KMS-11 (cell line): ENCODE measurements at regions not wholly inside any gene's neighbourhood (a gene's known extent, or its start where the extent isn't known, plus 50 kb on each side); places are given as distances from the start of the nearest gene placed in this dataset.

Experiments used
- H2AFZ ChIP-seq: fragments of 200-600 bp; sonication (generic); 2 replicates; pipeline ENCODE4 v1.6.1; 2016; ENCODE audit warnings: antibody characterized with exemption, mixed run types, low read depth
- H3K27ac ChIP-seq: fragments of 200-600 bp; sonication (generic); 2 replicates; pipeline ENCODE4 v1.6.1; 2016; ENCODE audit warnings: mild to moderate bottlenecking, mixed run types
- H3K27me3 ChIP-seq: fragments of 200-600 bp; sonication (generic); 2 replicates; pipeline ENCODE4 v1.6.1; 2017; ENCODE audit warnings: mild to moderate bottlenecking, low read depth, mixed run types, moderate library complexity; ENCODE audit not compliant: insufficient read depth
- H3K36me3 ChIP-seq: fragments of 200-600 bp; sonication (generic); 2 replicates; pipeline ENCODE4 v1.6.1; 2017; ENCODE audit warnings: mild to moderate bottlenecking, mixed run types; ENCODE audit not compliant: insufficient read depth
- H3K4me1 ChIP-seq: fragments of 200-600 bp; sonication (generic); 2 replicates; pipeline ENCODE4 v1.6.1; 2016; ENCODE audit warnings: mild to moderate bottlenecking, low read depth, mixed run types; ENCODE audit not compliant: poor library complexity, severe bottlenecking
- H3K4me2 ChIP-seq: fragments of 200-600 bp; sonication (generic); 2 replicates; pipeline ENCODE4 v1.7.0; 2016; ENCODE audit warnings: mild to moderate bottlenecking, mixed run types
- H3K4me3 ChIP-seq: fragments of 200-600 bp; sonication (generic); IDR thresholded peaks from 2 replicates; pipeline ENCODE4 v1.6.1; 2017; ENCODE audit warnings: low read depth, low read length, mixed read lengths; ENCODE audit not compliant: insufficient read depth
- H3K79me2 ChIP-seq: fragments of 200-600 bp; sonication (generic); 2 replicates; pipeline ENCODE4 v1.6.1; 2016; ENCODE audit warnings: low read depth, mixed run types; ENCODE audit not compliant: insufficient read depth
- H3K9ac ChIP-seq: fragments of 200-600 bp; sonication (generic); 2 replicates; pipeline ENCODE4 v1.6.1; 2016; ENCODE audit warnings: mild to moderate bottlenecking, mixed run types
- H4K20me1 ChIP-seq: fragments of 200-600 bp; sonication (generic); 2 replicates; pipeline ENCODE4 v1.6.1; 2016; ENCODE audit warnings: mild to moderate bottlenecking, mixed run types; ENCODE audit not compliant: insufficient read depth
- CTCF ChIP-seq: fragments of 200-600 bp; sonication (generic); conservative IDR thresholded peaks from 2 replicates; pipeline ENCODE4 v1.6.1; 2017; ENCODE audit warnings: low read depth, mild to moderate bottlenecking, antibody characterized with exemption, low read length, moderate library complexity, mixed read lengths

GRCh38 chr12:114789276-114789675, 105.3 kb upstream of the TBX3 start:
- Histone ChIP-seq H3K4me2 (no peak overlapping the region), H3K9ac (no peak overlapping the region), H2AFZ (no peak overlapping the region), H3K4me3 (no peak overlapping the region), H3K27ac (no peak overlapping the region), H3K36me3 (no peaks in the 10 kb centered on the region), H3K4me1 (no peaks in the 10 kb centered on the region), H3K27me3 (no peaks in the 10 kb centered on the region), H4K20me1 (no peaks in the 10 kb centered on the region), H3K79me2 (no peaks in the 10 kb centered on the region)
- TF ChIP-seq CTCF = no peak

GRCh38 chr12:114784526-114784925, 100.6 kb upstream of the TBX3 start:
- Histone ChIP-seq H3K4me3 (no peak overlapping the region), H4K20me1 (no peaks in the 10 kb centered on the region), H3K79me2 (no peaks in the 10 kb centered on the region), H3K27me3 (no peaks in the 10 kb centered on the region), H3K36me3 (no peaks in the 10 kb centered on the region), H3K27ac (no peak overlapping the region), H3K4me1 (no peaks in the 10 kb centered on the region), H2AFZ (no peak overlapping the region), H3K9ac (no peak overlapping the region), H3K4me2 (no peak overlapping the region)
- no peak for TF ChIP-seq CTCF

DNA sequence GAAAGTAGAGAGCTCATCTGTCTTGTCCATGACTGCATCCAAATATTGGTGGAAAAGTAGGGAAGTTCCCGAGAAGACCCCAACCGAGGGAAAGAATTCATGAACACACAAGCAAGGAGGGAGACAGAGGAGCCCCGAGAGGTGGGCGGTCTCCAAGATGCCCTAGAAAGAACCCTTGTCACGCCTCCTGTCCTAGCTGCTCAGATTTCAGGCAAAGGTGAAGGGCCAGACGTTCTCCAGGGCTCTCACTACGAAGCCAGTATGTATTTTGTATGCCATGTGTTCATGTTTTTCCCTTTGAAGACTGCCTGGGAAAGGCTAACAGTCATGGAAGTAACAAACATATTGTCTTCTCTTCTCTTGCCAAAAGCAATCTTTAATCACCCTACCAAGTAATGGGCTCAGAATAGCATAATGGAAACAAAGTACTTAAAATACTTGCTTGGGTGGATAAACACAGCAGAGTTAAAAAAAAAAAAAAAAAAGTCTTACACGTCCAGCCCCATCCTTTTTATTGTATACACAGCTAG, 99.2 kb upstream of the TBX3 start:
- Histone ChIP-seq H4K20me1 (no peaks in the 10 kb centered on the region), H3K27ac (no peak overlapping the region), H3K4me3 (no peak overlapping the region), H3K36me3 (no peaks in the 10 kb centered on the region), H2AFZ (no peak overlapping the region), H3K4me1 (no peaks in the 10 kb centered on the region), H3K79me2 (no peaks in the 10 kb centered on the region), H3K4me2 (no peak overlapping the region), H3K27me3 (no peaks in the 10 kb centered on the region), H3K9ac (no peak overlapping the region)
- no peak for TF ChIP-seq CTCF

DNA sequence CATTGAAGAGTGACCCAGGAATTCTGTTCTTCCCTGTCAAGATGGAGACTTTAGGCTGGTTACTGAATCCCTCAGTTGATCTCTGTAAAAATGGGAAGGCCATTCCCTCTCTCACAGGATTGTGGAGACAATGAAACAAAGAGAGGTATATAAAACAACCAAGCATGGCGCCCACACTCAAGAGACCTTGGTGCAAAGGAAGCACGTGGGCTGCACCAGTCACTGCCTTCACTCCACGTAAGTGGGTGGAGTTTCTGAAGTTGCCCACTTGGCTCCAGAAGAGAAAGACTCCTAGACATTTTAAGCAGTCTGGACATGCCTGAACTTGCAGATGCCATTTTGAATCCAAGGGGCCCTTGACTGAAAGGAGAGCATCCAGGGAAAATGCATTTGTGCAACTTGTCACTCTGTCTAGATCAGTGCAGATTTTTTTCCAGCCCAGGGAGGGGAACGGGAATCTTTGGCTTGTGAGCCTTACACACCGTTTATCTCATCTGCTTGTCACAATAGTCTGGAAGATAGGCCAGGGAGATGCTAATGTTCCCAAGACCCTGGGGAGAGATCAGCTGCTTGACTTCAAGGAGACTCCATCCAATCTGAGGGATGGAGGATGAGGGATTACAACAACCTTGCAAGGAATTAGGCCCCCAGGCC, 96.9 kb upstream of the TBX3 start:
- Histone ChIP-seq H3K79me2 (no peaks in the 10 kb centered on the region), H3K36me3 (no peaks in the 10 kb centered on the region), H3K4me3 (no peak overlapping the region), H4K20me1 (no peaks in the 10 kb centered on the region), H3K9ac (no peak overlapping the region), H3K27ac (no peak overlapping the region), H3K4me2 (no peak overlapping the region), H3K4me1 (no peaks in the 10 kb centered on the region), H2AFZ (no peak overlapping the region), H3K27me3 (no peaks in the 10 kb centered on the region)
- no peak for TF ChIP-seq CTCF
